DND-41 (cell line): ENCODE measurements at regions not wholly inside any gene's neighbourhood (a gene's known extent, or its start where the extent isn't known, plus 50 kb on each side); places are given as distances from the start of the nearest gene placed in this dataset.

Source experiments
- ATAC-seq: fragments of 200-7000 bp; cut with Tn5 transposase; 3 replicates; pipeline ENCODE4 v1.9.1; 2021; ENCODE audit warnings: low read depth; ENCODE audit not compliant: insufficient read depth
- DNase-seq: peaks from one replicate; pipeline ENCODE4 v3.0.0-alpha.2; 2020
- H2AFZ ChIP-seq: 2 replicates; pipeline ENCODE4 v1.6.0; 2012; ENCODE audit warnings: low read depth, low read length
- H3K27ac ChIP-seq: 2 replicates; pipeline ENCODE4 v1.5.1; 2012; ENCODE audit warnings: low read length, inconsistent platforms
- H3K27me3 ChIP-seq: fragments of 200-600 bp; sonication (generic); 2 replicates; pipeline ENCODE4 v1.6.0; 2012; ENCODE audit warnings: low read length, mild to moderate bottlenecking, inconsistent platforms; ENCODE audit not compliant: insufficient read depth, poor library complexity
- H3K36me3 ChIP-seq: 2 replicates; pipeline ENCODE4 v1.5.1; 2012; ENCODE audit warnings: low read length, inconsistent platforms; ENCODE audit not compliant: insufficient read depth
- H3K4me1 ChIP-seq: 2 replicates; pipeline ENCODE4 v1.5.1; 2012; ENCODE audit warnings: mild to moderate bottlenecking, low read length; ENCODE audit not compliant: insufficient read depth
- H3K4me2 ChIP-seq: 2 replicates; pipeline ENCODE4 v1.6.0; 2012; ENCODE audit warnings: mild to moderate bottlenecking, moderate library complexity, low read length, inconsistent platforms; ENCODE audit not compliant: insufficient read depth
- H3K4me3 ChIP-seq, 2 experiments: fragments of 200-600 bp in 1 of 2; shearing (Covaris generic) in 1 of 2; 2 replicates each; pipeline ENCODE4 v1.5.1; 2012 to 2016; ENCODE audit warnings: inconsistent platforms in 2 of 2, low read length in 2 of 2, mild to moderate bottlenecking in 2 of 2, low read depth in 1 of 2, moderate library complexity in 1 of 2
- H3K79me2 ChIP-seq: 2 replicates; pipeline ENCODE4 v1.6.0; 2012; ENCODE audit warnings: low read length, inconsistent platforms; ENCODE audit not compliant: insufficient read depth
- H3K9ac ChIP-seq: 2 replicates; pipeline ENCODE4 v1.6.0; 2012; ENCODE audit warnings: low read depth, mild to moderate bottlenecking, inconsistent platforms, low read length, moderate library complexity
- H3K9me3 ChIP-seq: 2 replicates; pipeline ENCODE4 v1.5.1; 2012; ENCODE audit warnings: low read length, moderate library complexity, mild to moderate bottlenecking, inconsistent platforms; ENCODE audit not compliant: insufficient read depth, severe bottlenecking
- H4K20me1 ChIP-seq: 2 replicates; pipeline ENCODE4 v1.6.0; 2012; ENCODE audit warnings: low read length; ENCODE audit not compliant: insufficient read depth
- EZH2 ChIP-seq: IDR thresholded peaks from 3 replicates; pipeline ENCODE4 v1.6.1; 2012; ENCODE audit warnings: borderline replicate concordance, low read depth, mild to moderate bottlenecking, moderate library complexity, low read length, inconsistent platforms; ENCODE audit not compliant: severe bottlenecking
- TF ChIP-seq, protein P1 (sequence below): IDR thresholded peaks from 2 replicates; pipeline ENCODE4 v1.5.1; 2012; ENCODE audit warnings: borderline replicate concordance, low read length, moderate library complexity, mild to moderate bottlenecking; ENCODE audit not compliant: poor library complexity, severe bottlenecking; ENCODE audit errors: extremely low read depth

GRCh38 chr1:229888561-229889001 lies 178.5 kb upstream of the GALNT2 start:
- ATAC-seq (no peak), DNase-seq (no peak)
- TF ChIP-seq, protein P1, sequence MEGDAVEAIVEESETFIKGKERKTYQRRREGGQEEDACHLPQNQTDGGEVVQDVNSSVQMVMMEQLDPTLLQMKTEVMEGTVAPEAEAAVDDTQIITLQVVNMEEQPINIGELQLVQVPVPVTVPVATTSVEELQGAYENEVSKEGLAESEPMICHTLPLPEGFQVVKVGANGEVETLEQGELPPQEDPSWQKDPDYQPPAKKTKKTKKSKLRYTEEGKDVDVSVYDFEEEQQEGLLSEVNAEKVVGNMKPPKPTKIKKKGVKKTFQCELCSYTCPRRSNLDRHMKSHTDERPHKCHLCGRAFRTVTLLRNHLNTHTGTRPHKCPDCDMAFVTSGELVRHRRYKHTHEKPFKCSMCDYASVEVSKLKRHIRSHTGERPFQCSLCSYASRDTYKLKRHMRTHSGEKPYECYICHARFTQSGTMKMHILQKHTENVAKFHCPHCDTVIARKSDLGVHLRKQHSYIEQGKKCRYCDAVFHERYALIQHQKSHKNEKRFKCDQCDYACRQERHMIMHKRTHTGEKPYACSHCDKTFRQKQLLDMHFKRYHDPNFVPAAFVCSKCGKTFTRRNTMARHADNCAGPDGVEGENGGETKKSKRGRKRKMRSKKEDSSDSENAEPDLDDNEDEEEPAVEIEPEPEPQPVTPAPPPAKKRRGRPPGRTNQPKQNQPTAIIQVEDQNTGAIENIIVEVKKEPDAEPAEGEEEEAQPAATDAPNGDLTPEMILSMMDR, result no peak
- no peak for TF ChIP-seq EZH2
- Histone ChIP-seq H3K4me2 (no peak overlapping the region), H3K9ac (no peak overlapping the region), H2AFZ (no peak overlapping the region), H4K20me1 (no peaks in the 10 kb centered on the region), H3K27ac (no peak overlapping the region), H3K79me2 (no peaks in the 10 kb centered on the region), H3K36me3 (no peaks in the 10 kb centered on the region), H3K9me3 (no peaks in the 10 kb centered on the region), H3K4me3 (no peak overlapping the region), H3K27me3 (no peaks in the 10 kb centered on the region), H3K4me1 (peaks cover 12% of the 10 kb centered on the region)

GRCh38 chr1:229889031-229889517 lies 178.0 kb upstream of the GALNT2 start:
- no peak overlapping the region for H3K4me2 ChIP-seq
- no peak for DNase-seq
- no peaks in the 10 kb centered on the region for H3K36me3 ChIP-seq
- H3K27ac ChIP-seq, result no peak overlapping the region
- no peaks in the 10 kb centered on the region for H4K20me1 ChIP-seq
- peaks cover 12% of the 10 kb centered on the region for H3K4me1 ChIP-seq
- H3K4me3 ChIP-seq, result no peak overlapping the region
- H3K27me3 ChIP-seq, result no peaks in the 10 kb centered on the region
- H3K79me2 ChIP-seq, result no peaks in the 10 kb centered on the region
- TF ChIP-seq EZH2, result no peak
- TF ChIP-seq, protein P1, result no peak
- no peak overlapping the region for H3K9ac ChIP-seq
- no peak for ATAC-seq
- H3K9me3 ChIP-seq, result no peaks in the 10 kb centered on the region
- H2AFZ ChIP-seq, result no peak overlapping the region

DNA sequence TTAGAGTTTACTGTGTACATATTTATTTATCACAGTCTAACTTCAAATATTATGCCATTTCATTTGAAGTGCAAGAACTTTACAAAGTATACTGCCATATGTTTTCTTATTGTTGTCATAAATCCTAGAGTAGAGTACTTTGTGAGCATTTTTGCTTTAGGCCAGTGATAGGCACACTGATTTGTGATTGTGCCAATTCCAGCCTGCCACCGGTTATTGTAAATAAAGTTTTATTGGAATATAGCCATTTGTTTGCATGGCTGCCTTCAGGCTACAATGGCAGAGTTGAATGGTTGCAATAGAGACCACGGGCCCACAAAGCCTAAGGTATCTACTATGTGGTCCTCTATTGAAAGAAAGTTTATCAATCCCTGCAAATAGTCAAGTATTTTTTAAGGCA lies 175.8 kb upstream of the GALNT2 start:
- H3K4me3 ChIP-seq, result no peak overlapping the region
- TF ChIP-seq, protein P1, result no peak
- no peak for TF ChIP-seq EZH2
- H2AFZ ChIP-seq, result no peak overlapping the region
- H3K79me2 ChIP-seq, result no peaks in the 10 kb centered on the region
- no peak for DNase-seq
- ATAC-seq, result no peak
- H3K4me1 ChIP-seq, result peaks cover 12% of the 10 kb centered on the region
- H3K9ac ChIP-seq, result no peak overlapping the region
- H3K4me2 ChIP-seq, result no peak overlapping the region
- no peak overlapping the region for H3K27ac ChIP-seq
- H4K20me1 ChIP-seq, result no peaks in the 10 kb centered on the region
- no peaks in the 10 kb centered on the region for H3K36me3 ChIP-seq
- H3K9me3 ChIP-seq, result no peaks in the 10 kb centered on the region
- no peaks in the 10 kb centered on the region for H3K27me3 ChIP-seq
